Stimulated activated CD4-positive, alpha-beta T cell treated with anti-CD3 and anti-CD28 coated beads, Interleukin-1b, Interleukin-23, amount 100 ng/mL, for 48 hours (primary cell): ENCODE measurements at regions not wholly inside any gene's neighbourhood (a gene's known extent, or its start where the extent isn't known, plus 50 kb on each side); places are given as distances from the start of the nearest gene placed in this dataset.

ENCODE experiments used
- DNase-seq: peaks from one replicate; pipeline ENCODE4 v3.0.0-alpha.2; 2020

DNA sequence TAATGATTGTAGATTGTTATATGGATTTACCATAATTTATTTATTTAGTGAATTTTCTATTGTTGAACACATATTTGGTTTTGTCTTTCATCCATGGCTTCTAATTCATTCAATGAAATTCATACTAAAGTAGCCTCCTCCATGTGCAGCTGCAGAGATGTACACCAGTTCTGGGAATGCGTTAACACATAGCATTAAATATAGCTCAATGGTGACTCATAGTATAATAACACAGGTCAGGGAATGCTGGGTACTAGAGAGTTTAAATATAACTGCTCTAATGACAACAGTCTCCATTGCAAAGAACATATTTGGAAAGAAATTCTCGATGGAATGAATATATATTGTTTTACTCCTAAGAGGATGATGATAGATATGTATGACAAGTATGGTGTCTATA lies 1190.2 kb upstream of the NRXN1 start:
- no peak for DNase-seq

- DNase-seq, result no peak
These were observed 1188.5 kb upstream of the NRXN1 start for GRCh38 chr2:52220393-52220792.

- no peak for DNase-seq
These were observed 1178.7 kb upstream of the NRXN1 start for GRCh38 chr2:52210611-52211010.

GRCh38 chr2:52210161-52210560 lies 1178.2 kb upstream of the NRXN1 start:
- DNase-seq, result no peak

- DNase-seq, result no peak
These were observed 1162.4 kb upstream of the NRXN1 start for GRCh38 chr2:52194342-52194741.

DNA sequence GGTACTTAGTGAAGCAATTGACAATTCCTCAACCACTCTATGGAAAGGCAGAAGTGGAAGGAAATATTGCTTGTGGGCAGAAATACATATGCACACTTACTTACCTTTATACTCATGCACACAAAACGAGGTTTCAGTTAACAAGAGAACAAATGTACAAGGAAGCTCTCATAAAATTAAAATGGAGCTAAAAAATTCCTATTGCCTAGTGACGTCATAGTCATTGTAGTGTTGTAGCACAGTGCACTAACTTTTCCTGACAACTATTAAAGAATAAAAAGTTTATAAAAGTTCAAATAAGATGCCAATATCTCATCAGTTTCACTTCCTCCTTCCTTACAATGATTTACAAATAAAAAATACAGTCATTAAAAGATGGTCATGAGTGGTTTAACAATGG lies 1161.9 kb upstream of the NRXN1 start:
- no peak for DNase-seq

DNA sequence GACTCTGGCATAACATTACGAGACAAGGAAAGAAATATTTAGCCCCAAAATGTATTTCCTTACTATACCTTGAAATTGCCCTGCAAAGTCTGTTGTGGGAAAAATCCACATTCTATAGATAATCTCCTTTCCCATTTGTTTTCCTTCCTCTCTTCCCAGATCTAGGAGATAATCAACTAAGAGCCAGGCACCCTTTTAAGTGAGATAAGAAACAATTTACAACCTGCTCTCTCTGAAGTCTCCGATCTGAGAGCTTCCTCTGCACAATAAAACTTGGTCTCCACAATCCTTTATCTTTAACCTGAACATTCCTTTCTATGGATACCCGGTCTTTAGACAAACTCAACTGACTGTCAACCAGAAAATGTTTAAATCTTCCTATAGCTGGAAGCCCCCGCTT lies 1160.7 kb upstream of the NRXN1 start:
- no peak for DNase-seq

- DNase-seq, result no peak
These were observed 1149.1 kb upstream of the NRXN1 start for GRCh38 chr2:52181080-52181479.

- DNase-seq, result no peak
These were observed 1146.9 kb upstream of the NRXN1 start for GRCh38 chr2:52178845-52179244.

DNA sequence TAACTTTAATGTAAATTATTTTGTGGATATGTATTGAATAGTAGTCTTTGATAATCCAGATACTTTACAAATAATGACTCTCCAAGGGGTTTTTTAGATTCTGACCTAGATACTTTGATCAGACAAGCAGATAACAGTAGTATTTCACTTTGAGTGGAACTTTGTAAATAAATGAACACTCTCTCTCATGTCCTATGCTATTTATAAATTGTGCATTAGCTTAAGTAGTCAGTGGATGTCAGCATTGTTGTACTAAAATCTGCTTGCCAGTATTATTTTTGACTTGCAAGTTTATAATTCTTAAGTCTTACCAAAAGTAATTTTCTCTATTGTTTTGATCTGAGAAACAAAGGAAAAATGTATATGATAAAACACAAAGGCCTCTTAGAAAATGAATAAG lies 1113.1 kb upstream of the NRXN1 start:
- DNase-seq, result no peak

DNA sequence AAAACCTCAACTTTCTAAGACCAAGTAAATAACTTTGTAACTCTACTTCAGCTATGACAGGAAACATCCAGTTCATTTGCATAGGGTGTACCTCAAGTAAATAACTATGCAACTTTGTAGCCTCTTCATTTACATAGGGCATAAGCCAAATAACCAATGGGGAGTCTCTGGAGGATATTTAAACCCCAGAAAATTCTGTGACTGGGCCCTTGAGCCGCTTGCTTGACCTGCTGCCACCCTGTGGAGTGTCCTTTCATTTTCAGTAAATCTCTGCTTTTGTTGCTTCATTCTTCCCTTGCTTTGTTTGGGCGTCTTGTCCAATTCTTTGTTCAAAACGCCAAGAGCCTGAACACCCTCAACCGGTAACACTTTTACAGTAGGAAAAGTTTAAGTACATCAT lies 1112.7 kb upstream of the NRXN1 start:
- no peak for DNase-seq

- DNase-seq, result no peak
These were observed 1109.1 kb upstream of the NRXN1 start for GRCh38 chr2:52141076-52141475.

DNA sequence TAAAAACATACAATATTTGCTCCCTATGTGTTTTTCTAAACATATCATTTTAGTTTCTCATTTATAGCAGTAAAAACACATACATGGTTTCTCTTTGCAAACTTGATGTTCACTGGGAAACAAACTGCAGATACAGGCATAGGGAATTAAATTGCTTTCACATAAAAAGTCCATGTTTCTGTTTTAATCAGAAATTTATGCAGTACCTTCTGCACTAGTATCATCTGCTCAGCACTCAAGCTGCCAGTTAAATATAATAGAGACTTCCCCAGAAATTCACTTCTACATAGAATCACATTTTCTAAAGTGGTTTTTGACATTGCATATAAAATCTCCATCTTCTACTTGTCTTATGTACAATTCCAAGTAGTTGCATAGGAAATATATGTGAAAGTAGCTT lies 1107.3 kb upstream of the NRXN1 start:
- no peak for DNase-seq

DNA sequence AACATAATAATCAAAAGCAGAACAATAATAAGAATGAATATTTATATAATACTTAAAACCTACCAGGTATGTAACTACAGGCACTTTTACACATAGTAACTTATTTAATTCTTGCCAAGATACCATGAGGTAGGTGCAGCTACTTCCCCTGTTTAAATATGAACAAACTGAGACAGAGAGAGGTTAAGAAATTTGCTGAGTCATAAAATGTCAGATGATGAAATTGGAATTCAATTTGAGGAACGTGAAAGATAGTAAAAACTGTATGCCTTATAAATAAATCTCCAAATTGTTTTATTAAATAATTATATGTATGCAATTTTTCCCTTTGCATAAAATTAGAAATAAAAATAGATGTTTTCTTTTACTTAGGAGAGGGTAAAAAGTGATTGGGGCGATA lies 1103.3 kb upstream of the NRXN1 start:
- no peak for DNase-seq

GRCh38 chr2:52128081-52128480 lies 1096.1 kb upstream of the NRXN1 start:
- DNase-seq, result no peak

GRCh38 chr2:52127527-52127926 lies 1095.6 kb upstream of the NRXN1 start:
- no peak for DNase-seq

DNA sequence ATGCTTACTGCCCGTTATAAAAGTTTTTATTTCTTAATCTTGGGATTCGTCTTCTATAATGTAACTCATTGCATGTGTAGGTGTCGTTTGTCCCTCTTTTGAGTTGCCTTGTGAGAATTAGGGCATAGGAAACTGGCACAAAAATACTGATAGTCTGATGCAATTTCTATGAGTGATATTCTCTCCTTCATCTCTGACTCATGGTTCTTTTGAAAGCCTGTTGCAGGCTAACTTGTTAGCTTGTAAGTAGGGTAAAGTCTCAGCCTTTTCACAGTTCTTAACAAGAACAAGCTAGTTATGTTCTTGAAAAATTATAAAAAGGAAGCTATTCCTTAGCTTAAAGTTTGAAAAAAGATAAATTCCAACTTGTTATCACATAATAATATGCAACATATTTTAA lies 1085.4 kb upstream of the NRXN1 start:
- no peak for DNase-seq

DNA sequence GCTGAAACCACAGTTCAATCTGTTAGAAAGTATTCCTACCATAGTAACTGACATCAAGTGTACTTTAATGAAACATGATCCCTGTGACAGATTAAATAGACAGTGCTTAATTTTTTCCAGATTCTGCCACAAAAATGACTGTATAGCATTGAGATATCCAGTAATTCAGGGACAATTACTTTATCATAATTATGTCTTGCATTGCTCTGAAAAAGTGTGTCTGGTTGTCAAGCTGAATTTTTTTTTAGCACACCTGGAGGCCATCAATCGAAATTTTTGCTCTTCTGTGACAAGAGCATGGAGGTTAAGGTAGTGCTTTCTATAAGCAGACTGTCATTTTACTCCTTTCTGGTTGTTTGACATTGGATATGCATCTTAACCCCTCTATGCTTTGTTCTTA lies 1083.8 kb upstream of the NRXN1 start:
- DNase-seq, result no peak

DNA sequence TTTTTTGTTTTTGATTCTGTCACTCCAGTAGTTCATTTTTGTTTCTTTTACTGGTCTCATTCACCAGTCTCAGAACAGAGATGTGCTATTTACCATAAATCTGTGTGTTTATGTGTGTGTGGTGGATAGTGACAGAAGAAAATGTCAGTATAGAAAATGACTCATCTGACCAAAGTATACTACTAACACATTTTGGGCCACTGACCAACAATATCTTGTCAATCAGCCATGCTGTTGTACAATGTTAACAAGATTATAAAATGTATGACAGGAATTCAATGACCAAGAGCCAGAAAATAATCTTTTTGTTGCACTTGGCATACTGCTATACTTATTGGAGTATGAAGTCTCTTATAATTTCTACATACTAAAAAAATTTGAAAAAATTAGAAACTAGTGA lies 1081.4 kb upstream of the NRXN1 start:
- DNase-seq, result no peak

DNA sequence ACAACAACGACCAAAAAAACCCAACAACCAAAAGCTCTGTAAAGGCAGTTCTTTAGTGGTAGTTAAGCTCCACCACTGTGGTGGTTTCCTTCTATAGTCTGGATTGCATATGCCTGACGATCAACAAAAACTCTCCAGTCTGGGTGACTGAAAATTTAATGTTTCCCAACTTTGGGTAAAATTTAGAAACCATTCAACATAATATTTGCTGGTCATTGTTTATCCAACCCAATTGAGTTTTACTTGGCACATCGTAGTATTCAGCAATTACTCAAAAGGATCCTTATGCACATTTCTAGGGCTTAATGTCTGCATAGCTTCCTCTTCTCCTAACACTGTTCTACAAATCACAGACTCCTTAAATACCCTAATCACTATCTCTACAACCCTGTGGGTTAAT lies 1080.2 kb upstream of the NRXN1 start:
- no peak for DNase-seq

DNA sequence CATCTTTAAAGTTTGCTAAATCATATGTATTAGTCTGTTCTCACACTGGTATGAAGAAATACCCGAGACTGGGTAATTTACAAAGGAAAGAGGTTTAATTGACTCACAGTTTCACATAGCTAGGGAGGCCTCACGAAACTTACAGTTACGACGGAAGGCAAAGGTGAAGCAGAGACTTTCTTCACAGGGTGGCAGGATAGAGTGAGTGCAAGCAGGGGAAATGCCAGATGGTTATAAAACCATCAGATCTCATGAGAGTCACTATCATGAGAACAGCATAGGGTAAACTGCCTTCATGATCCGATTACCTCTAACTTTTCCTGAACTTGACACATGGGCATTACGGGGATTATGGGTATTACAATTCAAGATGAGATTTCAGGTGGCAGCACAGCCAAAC lies 1075.2 kb upstream of the NRXN1 start:
- no peak for DNase-seq

GRCh38 chr2:52097071-52097470 lies 1065.1 kb upstream of the NRXN1 start:
- DNase-seq, result no peak

GRCh38 chr2:52084759-52085158 lies 1052.8 kb upstream of the NRXN1 start:
- DNase-seq, result no peak

DNA sequence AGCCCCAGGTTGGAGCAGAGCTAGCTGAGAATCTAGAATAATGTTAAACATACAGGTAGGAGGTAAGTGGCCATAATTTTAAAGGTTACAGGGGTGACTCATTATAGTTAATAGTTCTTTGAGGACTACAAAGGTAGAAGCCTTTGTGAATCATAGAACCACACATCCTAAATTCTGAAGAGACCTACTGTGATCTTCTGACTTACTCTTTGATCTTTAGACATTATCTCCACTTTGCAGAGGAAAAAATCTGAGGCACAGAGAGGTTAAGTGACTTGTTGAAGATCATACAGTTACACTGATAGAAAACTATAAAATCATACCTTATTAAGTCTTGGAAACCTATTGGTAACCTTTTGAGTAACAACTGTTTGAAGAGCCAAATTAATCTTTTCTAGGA lies 1051.3 kb upstream of the NRXN1 start:
- no peak for DNase-seq

GRCh38 chr2:52082646-52083045 lies 1050.7 kb upstream of the NRXN1 start:
- no peak for DNase-seq

GRCh38 chr2:52079602-52080001 lies 1047.7 kb upstream of the NRXN1 start:
- no peak for DNase-seq
